ENCODE measurements at regions not wholly inside any gene's neighbourhood (a gene's known extent, or its start where the extent isn't known, plus 50 kb on each side); places are given as distances from the start of the nearest gene placed in this dataset.

GRCh38 chr9:85344901-85345300, 396.9 kb downstream of the AGTPBP1 start:
- intact Hi-C loops (cut with micrococcal nuclease) = no loop called here
- ATAC-seq (ENCODE audit: low read depth) (no peak), DNase-seq (no peak)
- CTCF ChIA-PET = no interaction called here
- no peak for TF ChIP-seq CTCF (IDR thresholded peaks at IDR 0.05)
- Mint-ChIP-seq H3K27me3 (peaks cover 3% of the 10 kb centered on the region), H3K9me3 (no peaks in the 10 kb centered on the region), H3K36me3 (ENCODE audit: low read depth) (no peaks in the 10 kb centered on the region), H3K4me1 (no peaks in the 10 kb centered on the region), H3K4me3 (no peak overlapping the region), H3K27ac (no peak overlapping the region)
- POLR2A ChIA-PET = no interaction called here

GRCh38 chr9:85339338-85339737, 402.4 kb downstream of the AGTPBP1 start:
- intact Hi-C loops (cut with micrococcal nuclease) = no loop called here
- Mint-ChIP-seq H3K27me3 (peaks cover 3% of the 10 kb centered on the region), H3K4me3 (no peak overlapping the region), H3K4me1 (no peaks in the 10 kb centered on the region), H3K9me3 (no peaks in the 10 kb centered on the region), H3K36me3 (ENCODE audit: low read depth) (no peaks in the 10 kb centered on the region), H3K27ac (no peak overlapping the region)
- ChIA-PET POLR2A (no interaction called here), CTCF (no interaction called here)
- no peak for ATAC-seq (ENCODE audit: low read depth)
- DNase-seq = no peak
- TF ChIP-seq CTCF (IDR thresholded peaks at IDR 0.05) = no peak

- ChIA-PET POLR2A (no interaction called here), CTCF (no interaction called here)
- no peak for TF ChIP-seq CTCF (IDR thresholded peaks at IDR 0.05)
- no peaks in the 10 kb centered on the region for H3K4me1 Mint-ChIP-seq
- no peak for DNase-seq
- intact Hi-C loops (cut with micrococcal nuclease) = no loop called here
- H3K27ac Mint-ChIP-seq = no peak overlapping the region
- H3K9me3 Mint-ChIP-seq = no peaks in the 10 kb centered on the region
- ATAC-seq (ENCODE audit: low read depth) = no peak
- no peaks in the 10 kb centered on the region for H3K27me3 Mint-ChIP-seq
- H3K4me3 Mint-ChIP-seq = no peak overlapping the region
- H3K36me3 Mint-ChIP-seq (ENCODE audit: low read depth) = no peaks in the 10 kb centered on the region
These were observed 407.5 kb downstream of the AGTPBP1 start for GRCh38 chr9:85334228-85334627.

- Mint-ChIP-seq H3K4me1 (no peaks in the 10 kb centered on the region), H3K36me3 (ENCODE audit: low read depth) (no peaks in the 10 kb centered on the region), H3K4me3 (no peak overlapping the region), H3K27ac (no peak overlapping the region), H3K27me3 (no peaks in the 10 kb centered on the region), H3K9me3 (no peaks in the 10 kb centered on the region)
- intact Hi-C loops (cut with micrococcal nuclease) = no loop called here
- ChIA-PET CTCF (no interaction called here), POLR2A (no interaction called here)
- DNase-seq = no peak
- TF ChIP-seq CTCF (IDR thresholded peaks at IDR 0.05) = no peak
- no peak for ATAC-seq (ENCODE audit: low read depth)
These were observed 409.3 kb downstream of the AGTPBP1 start for GRCh38 chr9:85332487-85332886.

GRCh38 chr9:85331626-85332025, 410.1 kb downstream of the AGTPBP1 start:
- POLR2A ChIA-PET = no interaction called here
- Mint-ChIP-seq H3K4me3 (no peak overlapping the region), H3K9me3 (no peaks in the 10 kb centered on the region), H3K27ac (no peak overlapping the region), H3K27me3 (no peaks in the 10 kb centered on the region), H3K36me3 (ENCODE audit: low read depth) (no peaks in the 10 kb centered on the region), H3K4me1 (no peaks in the 10 kb centered on the region)
- TF ChIP-seq CTCF (IDR thresholded peaks at IDR 0.05) = no peak
- DNase-seq = no peak
- no peak for ATAC-seq (ENCODE audit: low read depth)
- CTCF ChIA-PET = no interaction called here
- intact Hi-C loops (cut with micrococcal nuclease) = no loop called here
